SK-N-SH treated with all-trans-retinoic acid at 6 μM for 48 hours (cell line): ENCODE measurements at regions not wholly inside any gene's neighbourhood (a gene's known extent, or its start where the extent isn't known, plus 50 kb on each side); places are given as distances from the start of the nearest gene placed in this dataset.

Experiments used
- ATAC-seq: fragments of 200-7000 bp; cut with Tn5 transposase; 3 replicates; pipeline ENCODE4 v1.9.1; 2020; ENCODE audit warnings: mild to moderate bottlenecking, moderate library complexity
- ARNTL ChIP-seq: fragments of 450-650 bp; formaldehyde crosslinking; IDR thresholded peaks from 2 replicates; pipeline ENCODE4 v1.5.0; 2020; ENCODE audit warnings: low read depth, mild to moderate bottlenecking, moderate library complexity, borderline replicate concordance
- CREB5 ChIP-seq: fragments of 250-450 bp; sonication (Bioruptor Pico); IDR thresholded peaks from 2 replicates; pipeline ENCODE4 v1.5.1; 2020; ENCODE audit warnings: low read depth, mild to moderate bottlenecking, moderate library complexity
- ESRRG ChIP-seq: fragments of 250-450 bp; sonication (Bioruptor Pico); IDR thresholded peaks from 2 replicates; pipeline ENCODE4 v1.6.1; 2021; ENCODE audit warnings: mild to moderate bottlenecking
- GLIS3 ChIP-seq: fragments of 250-450 bp; sonication (Bioruptor Pico); IDR thresholded peaks from 2 replicates; pipeline ENCODE4 v1.5.0; 2020; ENCODE audit warnings: mild to moderate bottlenecking, moderate library complexity
- ISL1 ChIP-seq: fragments of 250-450 bp; sonication (Bioruptor Pico); IDR thresholded peaks from 2 replicates; pipeline ENCODE4 v2.1.2; 2022; ENCODE audit warnings: mild to moderate bottlenecking, moderate library complexity
- OSR1 ChIP-seq: fragments of 250-450 bp; sonication (Bioruptor Pico); IDR thresholded peaks from 2 replicates; pipeline ENCODE4 v1.8.0; 2022; ENCODE audit warnings: moderate library complexity, mild to moderate bottlenecking, inconsistent platforms
- PATZ1 ChIP-seq: fragments of 250-450 bp; sonication (Bioruptor Pico); IDR thresholded peaks from 2 replicates; pipeline ENCODE4 v1.8.0; 2020; ENCODE audit warnings: mild to moderate bottlenecking, moderate library complexity, borderline replicate concordance
- POU6F1 ChIP-seq: fragments of 250-450 bp; sonication (Bioruptor Pico); IDR thresholded peaks from 2 replicates; pipeline ENCODE4 v1.8.0; 2021; ENCODE audit warnings: low read depth, mild to moderate bottlenecking, moderate library complexity, borderline replicate concordance
- PPARA ChIP-seq: fragments of 250-450 bp; sonication (Bioruptor Pico); IDR thresholded peaks from 2 replicates; pipeline ENCODE4 v1.5.0; 2020; ENCODE audit warnings: mild to moderate bottlenecking, borderline replicate concordance
- SNAI2 ChIP-seq: fragments of 250-450 bp; sonication (Bioruptor Pico); IDR thresholded peaks from 2 replicates; pipeline ENCODE4 v1.5.0; 2020; ENCODE audit warnings: mild to moderate bottlenecking, moderate library complexity
- TOX ChIP-seq: fragments of 250-450 bp; sonication (Bioruptor Pico); IDR thresholded peaks from 2 replicates; pipeline ENCODE4 v1.8.0; 2021; ENCODE audit warnings: mild to moderate bottlenecking, moderate library complexity, borderline replicate concordance
- TSHZ2 ChIP-seq: fragments of 250-450 bp; sonication (Bioruptor Pico); IDR thresholded peaks from 2 replicates; pipeline ENCODE4 v1.5.0; 2020; ENCODE audit warnings: mild to moderate bottlenecking, moderate library complexity
- ZC3H10 ChIP-seq: fragments of 250-450 bp; sonication (Bioruptor Pico); IDR thresholded peaks from 2 replicates; pipeline ENCODE4 v1.5.1; 2021; ENCODE audit warnings: mild to moderate bottlenecking, moderate library complexity
- ZFP3 ChIP-seq: fragments of 250-450 bp; sonication (Bioruptor Pico); IDR thresholded peaks from 2 replicates; pipeline ENCODE4 v1.5.0; 2020; ENCODE audit warnings: mild to moderate bottlenecking, moderate library complexity
- ZNF565 ChIP-seq: fragments of 450-650 bp; formaldehyde crosslinking; conservative IDR thresholded peaks from 2 replicates; pipeline ENCODE4 v1.5.0; 2020; ENCODE audit warnings: low read depth, mild to moderate bottlenecking, moderate library complexity
- ZNF70 ChIP-seq: fragments of 450-650 bp; formaldehyde crosslinking; IDR thresholded peaks from 2 replicates; pipeline ENCODE4 v1.5.0; 2020; ENCODE audit warnings: mild to moderate bottlenecking, moderate library complexity
- ZNF8 ChIP-seq: fragments of 450-650 bp; formaldehyde crosslinking; IDR thresholded peaks from 2 replicates; pipeline ENCODE4 v1.5.0; 2020; ENCODE audit warnings: mild to moderate bottlenecking, moderate library complexity

- TF ChIP-seq OSR1 (CRISPR knock-in tag), result no peak
- no peak for TF ChIP-seq ARNTL (CRISPR knock-in tag)
- TF ChIP-seq ZNF8 (CRISPR knock-in tag), result no peak
- TF ChIP-seq TSHZ2, result no peak
- no peak for TF ChIP-seq TOX (CRISPR knock-in tag)
- TF ChIP-seq GLIS3, result no peak
- TF ChIP-seq ZNF70 (CRISPR knock-in tag), result no peak
- TF ChIP-seq POU6F1, result no peak
- TF ChIP-seq PATZ1 (CRISPR knock-in tag), result no peak
- TF ChIP-seq PPARA, result no peak
- TF ChIP-seq ZFP3 (CRISPR knock-in tag), result no peak
- TF ChIP-seq ZC3H10 (CRISPR knock-in tag), result no peak
- no peak for TF ChIP-seq ESRRG (CRISPR knock-in tag)
- TF ChIP-seq ZNF565 (CRISPR knock-in tag), result no peak
- TF ChIP-seq SNAI2 (CRISPR knock-in tag), result no peak
- no peak for TF ChIP-seq ISL1
- TF ChIP-seq CREB5 (CRISPR knock-in tag), result no peak
- no peak for ATAC-seq
Measured at GRCh38 chr20:56986476-56986875, 280.0 kb downstream of the BMP7 start.

- no peak for TF ChIP-seq PPARA
- TF ChIP-seq PATZ1 (CRISPR knock-in tag), result no peak
- TF ChIP-seq SNAI2 (CRISPR knock-in tag), result no peak
- TF ChIP-seq ZNF8 (CRISPR knock-in tag), result no peak
- no peak for TF ChIP-seq POU6F1
- TF ChIP-seq OSR1 (CRISPR knock-in tag), result no peak
- TF ChIP-seq ISL1, result no peak
- TF ChIP-seq CREB5 (CRISPR knock-in tag), result no peak
- ATAC-seq, result no peak
Measured at GRCh38 chr20:56986931-56987720, 279.3 kb downstream of the BMP7 start.
